Femur (tissue), 1 donor: ENCODE measurements at regions not wholly inside any gene's neighbourhood (a gene's known extent, or its start where the extent isn't known, plus 50 kb on each side); places are given as distances from the start of the nearest gene placed in this dataset.
A peak's percentile ranks its signal among the peaks of the same experiment; 100 is the strongest.
"Not testable (repeated sequence)": the region's sequence is repeated elsewhere in the genome, so short reads cannot be mapped to it uniquely, and the experiment has no call there.

ENCODE experiments used
- DNase-seq: peaks from one replicate; pipeline ENCODE4 v3.0.0-alpha.2; 2017

- DNase-seq: no peak
These were observed 296.6 kb upstream of the NDN start for GRCh38 chr15:23983500-23984259.

- DNase-seq: no peak
These were observed 307.2 kb upstream of the NDN start for GRCh38 chr15:23994273-23994672.

GRCh38 chr15:23998056-23998455 lies 311.0 kb upstream of the NDN start:
- no peak for DNase-seq

- no peak for DNase-seq
These were observed 321.4 kb upstream of the NDN start for GRCh38 chr15:24008476-24008875.

- DNase-seq: no peak
These were observed 330.4 kb upstream of the NDN start for GRCh38 chr15:24017470-24017869.

GRCh38 chr15:24039683-24040082 lies 352.6 kb upstream of the NDN start:
- no peak for DNase-seq

- DNase-seq: peak; percentile 24
These were observed 367.6 kb upstream of the NDN start for GRCh38 chr15:24054547-24055245.

GRCh38 chr15:24067733-24068501 lies 380.8 kb upstream of the NDN start:
- no peak for DNase-seq

GRCh38 chr15:24075420-24076089 lies 388.4 kb upstream of the NDN start:
- no peak for DNase-seq

GRCh38 chr15:24076090-24076784 lies 389.1 kb upstream of the NDN start:
- DNase-seq: no peak

- no peak for DNase-seq
These were observed 391.4 kb upstream of the NDN start for GRCh38 chr15:24078310-24079029.

- DNase-seq: not testable (repeated sequence)
These were observed 401.8 kb upstream of the NDN start for GRCh38 chr15:24088941-24089340.

- DNase-seq: not testable (repeated sequence)
These were observed 414.4 kb upstream of the NDN start for GRCh38 chr15:24101503-24101902.

- not testable (repeated sequence) for DNase-seq
These were observed 420.4 kb upstream of the NDN start for GRCh38 chr15:24107524-24107923.

- not testable (repeated sequence) for DNase-seq
These were observed 420.8 kb upstream of the NDN start for GRCh38 chr15:24107948-24108347.

GRCh38 chr15:24108349-24108748 lies 421.2 kb upstream of the NDN start:
- not testable (repeated sequence) for DNase-seq

- not testable (repeated sequence) for DNase-seq
These were observed 452.5 kb upstream of the NDN start for GRCh38 chr15:24139622-24140021.

- DNase-seq: not testable (repeated sequence)
These were observed 458.0 kb upstream of the NDN start for GRCh38 chr15:24145070-24145469.

- no peak for DNase-seq
These were observed 459.1 kb upstream of the NDN start for GRCh38 chr15:24146251-24146650.

GRCh38 chr15:24150542-24150941 lies 463.4 kb upstream of the NDN start:
- DNase-seq: no peak

- DNase-seq: not testable (repeated sequence)
These were observed 471.2 kb upstream of the NDN start for GRCh38 chr15:24158306-24158705.

GRCh38 chr15:24165512-24165911 lies 478.4 kb upstream of the NDN start:
- not testable (repeated sequence) for DNase-seq
